ENCODE measurements at regions not wholly inside any gene's neighbourhood (a gene's known extent, or its start where the extent isn't known, plus 50 kb on each side); places are given as distances from the start of the nearest gene placed in this dataset.

DNA sequence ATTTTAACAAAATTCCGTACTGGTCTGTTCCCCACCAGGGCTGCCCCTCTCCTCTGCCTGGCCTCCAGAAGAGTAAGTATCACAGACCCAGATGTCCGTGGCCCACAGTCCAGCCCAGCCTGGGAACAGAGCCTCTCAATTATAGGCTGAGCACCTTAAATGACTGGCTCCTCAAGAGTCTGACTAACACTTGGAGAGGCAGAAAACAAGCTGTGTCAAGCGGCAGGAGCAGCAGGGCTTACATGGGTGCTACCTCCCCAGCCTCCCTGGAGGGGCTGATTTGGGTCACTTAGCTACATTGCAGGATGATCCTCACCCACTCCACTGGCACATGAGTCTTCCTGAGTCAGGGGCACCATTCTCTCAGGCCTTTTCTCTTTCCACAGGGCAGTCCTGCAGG, 209.7 kb downstream of the COPRS start:
- TF ChIP-seq, protein P1, sequence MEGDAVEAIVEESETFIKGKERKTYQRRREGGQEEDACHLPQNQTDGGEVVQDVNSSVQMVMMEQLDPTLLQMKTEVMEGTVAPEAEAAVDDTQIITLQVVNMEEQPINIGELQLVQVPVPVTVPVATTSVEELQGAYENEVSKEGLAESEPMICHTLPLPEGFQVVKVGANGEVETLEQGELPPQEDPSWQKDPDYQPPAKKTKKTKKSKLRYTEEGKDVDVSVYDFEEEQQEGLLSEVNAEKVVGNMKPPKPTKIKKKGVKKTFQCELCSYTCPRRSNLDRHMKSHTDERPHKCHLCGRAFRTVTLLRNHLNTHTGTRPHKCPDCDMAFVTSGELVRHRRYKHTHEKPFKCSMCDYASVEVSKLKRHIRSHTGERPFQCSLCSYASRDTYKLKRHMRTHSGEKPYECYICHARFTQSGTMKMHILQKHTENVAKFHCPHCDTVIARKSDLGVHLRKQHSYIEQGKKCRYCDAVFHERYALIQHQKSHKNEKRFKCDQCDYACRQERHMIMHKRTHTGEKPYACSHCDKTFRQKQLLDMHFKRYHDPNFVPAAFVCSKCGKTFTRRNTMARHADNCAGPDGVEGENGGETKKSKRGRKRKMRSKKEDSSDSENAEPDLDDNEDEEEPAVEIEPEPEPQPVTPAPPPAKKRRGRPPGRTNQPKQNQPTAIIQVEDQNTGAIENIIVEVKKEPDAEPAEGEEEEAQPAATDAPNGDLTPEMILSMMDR (conservative IDR thresholded peaks at IDR 0.05; ENCODE audit: low read length), result no peak
- TF ChIP-seq EZH2phosphoT487 (IDR thresholded peaks at IDR 0.05; ENCODE audit: borderline replicate concordance), result no peak

Measured in Loucy (cell line).